IMR-90 (cell line): ENCODE measurements at regions not wholly inside any gene's neighbourhood (a gene's known extent, or its start where the extent isn't known, plus 50 kb on each side); places are given as distances from the start of the nearest gene placed in this dataset.

Experiments used
- ATAC-seq: fragments of 200-7000 bp; cut with Tn5 transposase; 2 replicates; pipeline ENCODE4 v1.9.1; 2020; ENCODE audit warnings: low read depth, mild to moderate bottlenecking, moderate library complexity
- BruUV-seq: library from RNA; stranded (reverse); fragments of 400-500 nt; replicated peaks from 2 replicates; lab custom pipeline; 2021; lab: Mats Ljungman, UMichigan
- CTCF ChIA-PET: fragments of 300-600 bp; formaldehyde crosslinking; extraction: SDS; loops from one replicate; lab custom pipeline; 2021; ENCODE audit warnings: antibody characterized with exemption; lab: Yijun Ruan, JAX
- POLR2A ChIA-PET: fragments of 300-600 bp; sonication (Branson Sonifier 250); formaldehyde crosslinking; loops from one replicate; lab custom pipeline; 2022; ENCODE audit warnings: antibody characterized with exemption; ENCODE audit not compliant: unreplicated experiment; lab: Charles Lee
- DNase-seq: peaks from one replicate; pipeline ENCODE4 v3.0.0; 2013
- H2AFZ ChIP-seq: replicated peaks from 2 replicates; pipeline ENCODE3; 2013; ENCODE audit warnings: low read length, mild to moderate bottlenecking; ENCODE audit not compliant: poor library complexity
- H2AK5ac ChIP-seq: 2 replicates; pipeline ENCODE4 v1.6.1; 2013; ENCODE audit warnings: low read depth, low read length, inconsistent platforms
- H2AK9ac ChIP-seq: replicated peaks from 2 replicates; pipeline ENCODE3; 2013; ENCODE audit warnings: mild to moderate bottlenecking, low read depth, low read length, moderate library complexity; ENCODE audit not compliant: poor library complexity
- H2BK120ac ChIP-seq: 2 replicates; pipeline ENCODE4 v1.6.1; 2013; ENCODE audit warnings: low read depth, low read length, inconsistent platforms
- H2BK15ac ChIP-seq: 3 replicates; pipeline ENCODE4 v1.6.1; 2013; ENCODE audit warnings: low read depth, low read length, inconsistent platforms
- H2BK20ac ChIP-seq: 2 replicates; pipeline ENCODE4 v1.6.1; 2013; ENCODE audit warnings: low read depth, mild to moderate bottlenecking, inconsistent platforms, low read length, moderate library complexity
- H2BK5ac ChIP-seq: 2 replicates; pipeline ENCODE4 v1.6.1; 2013; ENCODE audit warnings: mild to moderate bottlenecking, low read depth, low read length, inconsistent platforms; ENCODE audit not compliant: poor library complexity, severe bottlenecking
- H3K14ac ChIP-seq: replicated peaks from 2 replicates; pipeline ENCODE4 v1.6.1; 2013; ENCODE audit warnings: low read depth, low read length, inconsistent platforms
- H3K18ac ChIP-seq: 2 replicates; pipeline ENCODE4 v1.6.1; 2013; ENCODE audit warnings: low read depth, low read length, control low read depth
- H3K23ac ChIP-seq: 2 replicates; pipeline ENCODE4 v1.6.1; 2013; ENCODE audit warnings: low read depth, low read length, inconsistent platforms
- H3K27ac ChIP-seq: 2 replicates; pipeline ENCODE4 v1.5.1; 2013; ENCODE audit warnings: mild to moderate bottlenecking, control low read depth, low read length; ENCODE audit not compliant: insufficient read depth
- H3K27me3 ChIP-seq: 2 replicates; pipeline ENCODE4 v1.6.1; 2013; ENCODE audit warnings: low read length; ENCODE audit not compliant: control insufficient read depth, insufficient read depth
- H3K36me3 ChIP-seq: 2 replicates; pipeline ENCODE4 v1.6.1; 2013; ENCODE audit warnings: low read length, mixed read lengths; ENCODE audit not compliant: control insufficient read depth, insufficient read depth
- H3K4ac ChIP-seq: 2 replicates; pipeline ENCODE4 v1.6.1; 2013; ENCODE audit warnings: low read depth, low read length, inconsistent platforms
- H3K4me1 ChIP-seq: 2 replicates; pipeline ENCODE4 v1.6.1; 2013; ENCODE audit warnings: low read length, mixed read lengths; ENCODE audit not compliant: control insufficient read depth, insufficient read depth
- H3K4me2 ChIP-seq: 2 replicates; pipeline ENCODE4 v1.6.1; 2013; ENCODE audit warnings: low read depth, mild to moderate bottlenecking, control low read depth, low read length, moderate library complexity
- H3K4me3 ChIP-seq: 2 replicates; pipeline ENCODE4 v1.5.1; 2013; ENCODE audit warnings: low read depth, mild to moderate bottlenecking, control low read depth, low read length, moderate library complexity; ENCODE audit not compliant: insufficient read depth
- H3K56ac ChIP-seq: 2 replicates; pipeline ENCODE4 v1.6.1; 2013; ENCODE audit warnings: low read length, inconsistent platforms; ENCODE audit not compliant: insufficient read depth; ENCODE audit errors: extremely low read depth
- H3K79me1 ChIP-seq, 2 experiments: 2 replicates each; pipeline ENCODE4 v1.6.1; 2013; ENCODE audit warnings: low read length in 2 of 2, inconsistent platforms in 1 of 2, low read depth in 1 of 2
- H3K9ac ChIP-seq: 2 replicates; pipeline ENCODE4 v1.6.1; 2013; ENCODE audit warnings: low read depth, low read length, control low read depth
- H3K9me1 ChIP-seq: 2 replicates; pipeline ENCODE4 v1.6.1; 2013; ENCODE audit warnings: low read length, inconsistent platforms; ENCODE audit not compliant: insufficient read depth
- H3K9me3 ChIP-seq: 2 replicates; pipeline ENCODE4 v1.6.1; 2013; ENCODE audit warnings: low read length; ENCODE audit not compliant: control insufficient read depth, insufficient read depth
- H4K20me1 ChIP-seq: 2 replicates; pipeline ENCODE4 v1.6.1; 2013; ENCODE audit warnings: low read length, inconsistent platforms; ENCODE audit not compliant: insufficient read depth
- H4K5ac ChIP-seq: 2 replicates; pipeline ENCODE4 v1.6.1; 2013; ENCODE audit warnings: mild to moderate bottlenecking, low read depth, low read length, control low read depth
- H4K8ac ChIP-seq, 2 experiments: 2 replicates each; pipeline ENCODE4 v1.6.1; 2013; ENCODE audit warnings: low read depth in 2 of 2, low read length in 2 of 2, control low read depth in 1 of 2, inconsistent platforms in 1 of 2
- H4K91ac ChIP-seq: 2 replicates; pipeline ENCODE4 v1.6.1; 2013; ENCODE audit warnings: low read depth, low read length, inconsistent platforms; ENCODE audit not compliant: insufficient read depth
- CEBPB ChIP-seq: IDR thresholded peaks from 2 replicates; pipeline ENCODE4 v1.6.1; 2012; ENCODE audit warnings: low read depth, low read length, improper control_type of control experiment
- FOS ChIP-seq: fragments of 150-350 bp; IDR thresholded peaks from 2 replicates; pipeline ENCODE4 v1.6.1; 2016; ENCODE audit warnings: low read depth, low read length
- WGBS, 2 experiments: methylation state at CpG; one replicate each; pipeline versions ENCODE4 v1.1.5 to v1.1.7; 2013; ENCODE audit warnings: missing lambda C conversion rate in 2 of 2; ENCODE audit not compliant: insufficient read length in 1 of 2; ENCODE audit errors: extremely low coverage in 2 of 2; 5-methylcytosine and 5-hydroxymethylcytosine counted together
- dilution Hi-C: fragments of 300-500 bp; cut with HindIII; formaldehyde crosslinking; loops from one replicate; pipeline ENCODE4 v1.14.3; 2018; ENCODE audit warnings: low sequenced_read_pairs; ENCODE audit not compliant: unreplicated experiment
- in situ Hi-C: fragments of 300-500 bp; cut with MboI; formaldehyde crosslinking; loops from 3 replicates; pipeline ENCODE4 v1.14.3; 2019; ENCODE audit warnings: low sequenced_read_pairs, inconsistent platforms, mixed read lengths
- intact Hi-C: fragments of 100-400 bp; cut with micrococcal nuclease; formaldehyde crosslinking; loops from 2 replicates; pipeline ENCODE4 v1.10.0; 2022

- in situ Hi-C loops = no loop called here
- Histone ChIP-seq H3K4me1 (no peaks in the 10 kb centered on the region), H3K9me3 (no peaks in the 10 kb centered on the region; the same call in 1 of the 2 replicates), H2BK120ac (no peak overlapping the region), H3K27me3 (peaks cover 10% of the 10 kb centered on the region), H2AK9ac (no peak overlapping the region), H4K91ac (no peak overlapping the region), H3K4ac (no peak overlapping the region), H3K23ac (no peak overlapping the region), H4K20me1 (no peaks in the 10 kb centered on the region), H3K4me2 (no peak overlapping the region), H3K18ac (no peak overlapping the region), H3K9me1 (no peaks in the 10 kb centered on the region), H4K5ac (no peak overlapping the region), H2BK15ac (no peak overlapping the region), H3K36me3 (no peaks in the 10 kb centered on the region), H3K27ac (no peak overlapping the region), H3K56ac (no peak overlapping the region), H2AFZ (no peak overlapping the region), H2BK5ac (no peak overlapping the region), H3K14ac (no peak overlapping the region), H2BK20ac (no peak overlapping the region), H3K9ac (no peak overlapping the region), H3K79me1 (no peaks in the 10 kb centered on the region), H4K8ac (no peak overlapping the region), H3K4me3 (no peak overlapping the region), H2AK5ac (no peak overlapping the region)
- CTCF ChIA-PET = no interaction called here
- no peak for TF ChIP-seq FOS
- peak; percentile 22; the same call in 1 of the 2 replicates for TF ChIP-seq CEBPB
- intact Hi-C loops = no loop called here
- ATAC-seq (no peak), DNase-seq (peak; percentile 21)
- BruUV-seq = no TSS peak
- POLR2A ChIA-PET = no interaction called here
- no CpG with 5 or more reads among the region's 2 CpGs for WGBS, 2 experiments
- dilution Hi-C loops = no loop called here
Measured at GRCh38 chr10:30158325-30158960, 99.1 kb upstream of the JCAD start.
